Glutamatergic neuron (in vitro differentiated cells): ENCODE measurements at regions not wholly inside any gene's neighbourhood (a gene's known extent, or its start where the extent isn't known, plus 50 kb on each side); places are given as distances from the start of the nearest gene placed in this dataset. TPM values are rescaled to one million over a fixed set of nuclear protein-coding genes. Genes with fewer than 3 reads are reported as not detected.

Experiments used
- DNase-seq: peaks from one replicate; pipeline ENCODE4 v3.0.0; 2022
- H3K27ac Mint-ChIP-seq: one replicate; pipeline ENCODE4 v1.8.0; 2020; ENCODE audit warnings: mild to moderate bottlenecking, mixed read lengths, inconsistent platforms; ENCODE audit not compliant: unreplicated experiment
- H3K27me3 Mint-ChIP-seq: one replicate; pipeline ENCODE4 v1.8.0; 2020; ENCODE audit warnings: mild to moderate bottlenecking, moderate library complexity, mixed read lengths, inconsistent platforms; ENCODE audit not compliant: unreplicated experiment
- H3K36me3 Mint-ChIP-seq: one replicate; pipeline ENCODE4 v1.8.0; 2020; ENCODE audit warnings: mild to moderate bottlenecking, mixed read lengths, inconsistent platforms; ENCODE audit not compliant: unreplicated experiment
- H3K4me1 Mint-ChIP-seq: one replicate; pipeline ENCODE4 v1.8.0; 2020; ENCODE audit warnings: mild to moderate bottlenecking, low read depth, mixed read lengths, inconsistent platforms; ENCODE audit not compliant: unreplicated experiment
- H3K4me3 Mint-ChIP-seq: one replicate; pipeline ENCODE4 v1.8.0; 2020; ENCODE audit warnings: mild to moderate bottlenecking, mixed read lengths, inconsistent platforms; ENCODE audit not compliant: unreplicated experiment
- H3K9me3 Mint-ChIP-seq: one replicate; pipeline ENCODE4 v1.8.0; 2020; ENCODE audit warnings: mild to moderate bottlenecking, moderate library complexity, mixed read lengths, inconsistent platforms; ENCODE audit not compliant: unreplicated experiment
- CTCF ChIP-seq: fragments of 200-600 bp; sonication (generic); IDR thresholded peaks from one replicate; pipeline ENCODE4 v1.5.0; 2021; ENCODE audit not compliant: partially characterized antibody, unreplicated experiment
- microRNA-seq: library from miRNA; unstranded; fragments of <30 nt; microRNA quantifications from one replicate; pipeline ENCODE4, GENCODE V29; 2020; ENCODE audit not compliant: unreplicated experiment

DNA sequence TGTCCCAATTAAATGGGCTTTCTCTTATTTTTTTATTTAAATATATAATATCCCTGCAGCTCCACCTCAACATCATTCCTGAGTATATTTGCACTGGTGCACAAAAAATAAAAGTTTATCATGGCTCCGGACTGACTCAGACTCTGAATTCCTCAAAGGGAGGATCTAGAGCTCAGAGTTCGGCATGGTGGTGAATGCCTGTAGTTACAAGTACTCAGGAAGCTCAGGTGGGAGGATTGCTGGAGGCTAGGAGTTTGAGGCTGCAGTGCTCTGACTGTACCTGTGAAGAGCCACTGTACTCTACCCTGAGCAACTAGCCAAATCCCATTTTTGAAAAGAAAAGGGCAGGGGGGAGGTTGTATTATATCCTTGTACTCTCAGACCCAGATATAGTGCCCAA lies 52.8 kb upstream of the NRXN1 start:
- no peak overlapping the region for H3K27ac Mint-ChIP-seq
- H3K27me3 Mint-ChIP-seq: no peaks in the 10 kb centered on the region
- peaks cover 2% of the 10 kb centered on the region for H3K4me1 Mint-ChIP-seq
- no peaks in the 10 kb centered on the region for H3K9me3 Mint-ChIP-seq
- DNase-seq: no peak
- H3K4me3 Mint-ChIP-seq: no peak overlapping the region
- no peaks in the 10 kb centered on the region for H3K36me3 Mint-ChIP-seq
- no peak for TF ChIP-seq CTCF

Small RNA genes in the stretch of these regions (microRNA-seq; reads per million reads assigned to microRNA genes)
- not detected for gene MIR4431
